ENCODE measurements at regions not wholly inside any gene's neighbourhood (a gene's known extent, or its start where the extent isn't known, plus 50 kb on each side); places are given as distances from the start of the nearest gene placed in this dataset.

- intact Hi-C loops (cut with micrococcal nuclease; ENCODE audit: unreplicated experiment) (no loop called here), in situ Hi-C loops (cut with HindIII; ENCODE audit: extremely low pct_ligation_motif_present, low pct_unique_long_range_greater_than_20kb) (no loop called here)
- WGBS (ENCODE audit: low lambda C conversion rate) = 3% methylated on average over 2 of the region's 2 CpGs
- Histone ChIP-seq H3K79me2 (ENCODE audit: insufficient read depth, low read length) (no peaks in the 10 kb centered on the region), H3K9ac (ENCODE audit: insufficient read depth, low read depth, low read length) (no peak overlapping the region), H3K9me3 (ENCODE audit: low read length) (no peaks in the 10 kb centered on the region), H4K20me1 (ENCODE audit: insufficient read depth, low read length) (no peaks in the 10 kb centered on the region), H3K4me1 (ENCODE audit: insufficient read depth, low read length) (no peaks in the 10 kb centered on the region), H3K27ac (ENCODE audit: extremely low read length, insufficient read depth, low read length) (no peak overlapping the region), H2AFZ (ENCODE audit: low read length) (no peak overlapping the region), H3K27me3 (ENCODE audit: control insufficient read depth in 1 of 2, insufficient read depth in 2 of 2, low read length in 2 of 2) (no peaks in the 10 kb centered on the region), H3K36me3 (replicated peaks in 1 of 2; ENCODE audit: control insufficient read depth in 1 of 2, insufficient read depth in 2 of 2, low read length in 2 of 2) (no peaks in the 10 kb centered on the region), H3K4me2 (ENCODE audit: low read depth, low read length) (no peak overlapping the region), H3K4me3 (replicated peaks in 1 of 3; ENCODE audit: insufficient read depth in 1 of 3, low read depth in 2 of 3, low read length in 3 of 3) (no peak overlapping the region)
- no TSS peak for BruUV-seq (replicated peaks)
- CTCF ChIA-PET (ENCODE audit: low intra/inter-chr PET ratio, low total read pairs) = no interaction called here
- no peak for DNase-seq (ENCODE audit: low spot score)
- no peak for FAIRE-seq
- TF ChIP-seq ZNF605 (CRISPR knock-in tag; IDR thresholded peaks at IDR 0.05) (no peak), ZFP36 (IDR thresholded peaks at IDR 0.05; ENCODE audit: borderline replicate concordance, low read depth, low read length, partially characterized antibody) (no peak), TMF1 (CRISPR knock-in tag; IDR thresholded peaks at IDR 0.05; ENCODE audit: low read depth) (no peak), SNAPC2 (CRISPR knock-in tag; IDR thresholded peaks at IDR 0.05) (no peak), ZNF446 (CRISPR knock-in tag; IDR thresholded peaks at IDR 0.05) (no peak), ATRX (CRISPR knock-in tag; IDR thresholded peaks at IDR 0.05; ENCODE audit: borderline replicate concordance) (no peak), ZNF432 (CRISPR knock-in tag; IDR thresholded peaks at IDR 0.05; ENCODE audit: borderline replicate concordance) (no peak)
- POLR2A ChIA-PET = no interaction called here
- ATAC-seq = no peak
Measured at GRCh38 chr13:75025956-75026355, 456.0 kb downstream of the TBC1D4 start.

- no TSS peak for BruUV-seq (replicated peaks)
- FAIRE-seq = no peak
- no peak for ATAC-seq
- no peak for TF ChIP-seq ELK4 (CRISPR knock-in tag; IDR thresholded peaks at IDR 0.05; ENCODE audit: borderline replicate concordance)
- TF ChIP-seq RFXAP (CRISPR knock-in tag; IDR thresholded peaks at IDR 0.05; ENCODE audit: borderline replicate concordance) = no peak
- TF ChIP-seq TFDP2 (CRISPR knock-in tag; IDR thresholded peaks at IDR 0.05) = no peak
- TF ChIP-seq ZNF143 (CRISPR knock-in tag; IDR thresholded peaks at IDR 0.05) = no peak
- TF ChIP-seq DPF2 (CRISPR knock-in tag; IDR thresholded peaks at IDR 0.05; ENCODE audit: borderline replicate concordance, low read depth) = no peak
- TF ChIP-seq ZBTB21 (CRISPR knock-in tag; IDR thresholded peaks at IDR 0.05) = no peak
- no peak for TF ChIP-seq RARG (CRISPR knock-in tag; IDR thresholded peaks at IDR 0.05; ENCODE audit: low read depth)
- no peak for TF ChIP-seq ARID3A (IDR thresholded peaks at IDR 0.05; ENCODE audit: low read depth, low read length)
Measured at GRCh38 chr13:75024602-75025001, 457.4 kb downstream of the TBC1D4 start.

More at GRCh38 chr13:75024602-75025001, 457.4 kb downstream of the TBC1D4 start:
- in situ Hi-C loops (cut with HindIII; ENCODE audit: extremely low pct_ligation_motif_present, low pct_unique_long_range_greater_than_20kb) = no loop called here
- Histone ChIP-seq H3K9me3 (ENCODE audit: low read length) (no peaks in the 10 kb centered on the region), H3K27me3 (ENCODE audit: control insufficient read depth in 1 of 2, insufficient read depth in 2 of 2, low read length in 2 of 2) (no peaks in the 10 kb centered on the region), H3K27ac (ENCODE audit: extremely low read length, insufficient read depth, low read length) (no peak overlapping the region), H3K9ac (ENCODE audit: insufficient read depth, low read depth, low read length) (no peak overlapping the region), H4K20me1 (ENCODE audit: insufficient read depth, low read length) (no peaks in the 10 kb centered on the region), H3K79me2 (ENCODE audit: insufficient read depth, low read length) (no peaks in the 10 kb centered on the region), H3K4me3 (replicated peaks in 1 of 3; ENCODE audit: insufficient read depth in 1 of 3, low read depth in 2 of 3, low read length in 3 of 3) (no peak overlapping the region), H3K4me1 (ENCODE audit: insufficient read depth, low read length) (no peaks in the 10 kb centered on the region), H3K4me2 (ENCODE audit: low read depth, low read length) (no peak overlapping the region), H2AFZ (ENCODE audit: low read length) (no peak overlapping the region), H3K36me3 (replicated peaks in 1 of 2; ENCODE audit: control insufficient read depth in 1 of 2, insufficient read depth in 2 of 2, low read length in 2 of 2) (no peaks in the 10 kb centered on the region)
- no peak for DNase-seq (ENCODE audit: low spot score)
- ChIA-PET CTCF (ENCODE audit: low intra/inter-chr PET ratio, low total read pairs) (no interaction called here), POLR2A (no interaction called here)
- WGBS (ENCODE audit: low lambda C conversion rate) = 0% methylated on average over 1 of the region's 1 CpG
- intact Hi-C loops (cut with micrococcal nuclease; ENCODE audit: unreplicated experiment) = no loop called here
